ENCODE measurements at regions not wholly inside any gene's neighbourhood (a gene's known extent, or its start where the extent isn't known, plus 50 kb on each side); places are given as distances from the start of the nearest gene placed in this dataset.

GRCh38 chr2:39568116-39568515 lies 97.6 kb upstream of the TMEM178A start:
- no peak for TF ChIP-seq CTCF (IDR thresholded peaks at IDR 0.05)
- Histone ChIP-seq H3K4me1 (peaks cover 0 to 37% of the 10 kb centered on the region in 2 donors), H3K9me3 (peaks cover 2 to 12% of the 10 kb centered on the region in 2 donors), H3K27ac (no peak overlapping the region), H3K4me3 (no peak overlapping the region), H3K27me3 (no peaks in the 10 kb centered on the region), H3K36me3 (no peaks in the 10 kb centered on the region)
- DNase-seq (ENCODE audit: low spot score) = no peak

- Histone ChIP-seq H3K27ac (peak overlapping the region in 1 of 2 donors; percentile 6), H3K9me3 (peaks cover 0 to 7% of the 10 kb centered on the region in 2 donors), H3K4me3 (no peak overlapping the region), H3K36me3 (no peaks in the 10 kb centered on the region), H3K4me1 (peaks cover 0 to 37% of the 10 kb centered on the region in 2 donors), H3K27me3 (no peaks in the 10 kb centered on the region)
- no peak for DNase-seq (ENCODE audit: low spot score)
- TF ChIP-seq CTCF (IDR thresholded peaks at IDR 0.05) = no peak
Observed at GRCh38 chr2:39568561-39569006, 97.1 kb upstream of the TMEM178A start.

GRCh38 chr2:39570130-39570555 lies 95.6 kb upstream of the TMEM178A start:
- no peaks in the 10 kb centered on the region for H3K9me3 ChIP-seq
- H3K36me3 ChIP-seq = no peaks in the 10 kb centered on the region
- H3K4me3 ChIP-seq = no peak overlapping the region
- H3K27me3 ChIP-seq = no peaks in the 10 kb centered on the region
- peaks cover 0 to 37% of the 10 kb centered on the region in 2 donors for H3K4me1 ChIP-seq
- no peak overlapping the region for H3K27ac ChIP-seq
- DNase-seq (ENCODE audit: low spot score) = no peak
- TF ChIP-seq CTCF (IDR thresholded peaks at IDR 0.05) = no peak

GRCh38 chr2:39570614-39571013 lies 95.1 kb upstream of the TMEM178A start:
- H3K9me3 ChIP-seq = no peaks in the 10 kb centered on the region
- H3K4me1 ChIP-seq = peaks cover 0 to 37% of the 10 kb centered on the region in 2 donors
- no peak for TF ChIP-seq CTCF (IDR thresholded peaks at IDR 0.05)
- DNase-seq (ENCODE audit: low spot score) = no peak
- no peak overlapping the region for H3K4me3 ChIP-seq
- H3K27ac ChIP-seq = peak overlapping the region in 1 of 2 donors; percentile 36
- H3K27me3 ChIP-seq = no peaks in the 10 kb centered on the region
- H3K36me3 ChIP-seq = no peaks in the 10 kb centered on the region

- Histone ChIP-seq H3K4me3 (no peak overlapping the region), H3K27ac (peak overlapping the region in 1 of 2 donors; percentile 36), H3K36me3 (no peaks in the 10 kb centered on the region), H3K9me3 (no peaks in the 10 kb centered on the region), H3K4me1 (peaks cover 0 to 37% of the 10 kb centered on the region in 2 donors), H3K27me3 (no peaks in the 10 kb centered on the region)
- DNase-seq (ENCODE audit: low spot score) = no peak
- TF ChIP-seq CTCF (IDR thresholded peaks at IDR 0.05) = no peak
Observed at GRCh38 chr2:39571111-39571731, 94.5 kb upstream of the TMEM178A start.

- Histone ChIP-seq H3K27me3 (no peaks in the 10 kb centered on the region), H3K36me3 (no peaks in the 10 kb centered on the region), H3K4me1 (peaks cover 0 to 28% of the 10 kb centered on the region in 2 donors), H3K27ac (no peak overlapping the region), H3K9me3 (no peaks in the 10 kb centered on the region), H3K4me3 (no peak overlapping the region)
- DNase-seq (ENCODE audit: low spot score) = no peak
- TF ChIP-seq CTCF (IDR thresholded peaks at IDR 0.05) = no peak
Observed at GRCh38 chr2:39573276-39573675, 92.4 kb upstream of the TMEM178A start.
